ENCODE measurements at regions not wholly inside any gene's neighbourhood (a gene's known extent, or its start where the extent isn't known, plus 50 kb on each side); places are given as distances from the start of the nearest gene placed in this dataset.

DNA sequence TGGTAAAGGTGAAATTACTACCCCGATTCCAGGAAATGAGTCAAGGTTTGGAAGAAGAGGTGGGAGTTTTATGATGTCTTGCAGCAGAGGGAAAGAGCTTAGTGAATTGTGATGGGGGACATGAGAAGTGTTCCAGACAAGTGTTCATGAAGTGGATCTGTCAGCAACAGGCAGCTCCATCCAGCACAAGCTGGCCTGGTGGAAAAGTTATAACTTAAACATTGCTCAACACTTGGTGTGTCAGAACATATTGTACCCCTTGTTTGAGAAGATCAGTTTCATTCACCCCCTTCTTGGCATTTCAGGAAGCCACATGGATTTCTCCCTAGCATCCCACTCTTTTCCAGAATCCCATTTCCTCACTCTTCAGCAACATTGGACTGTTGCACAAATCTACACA lies 222.0 kb downstream of the B3GLCT start:
- no peaks in the 10 kb centered on the region for H3K36me3 ChIP-seq (ENCODE audit: control insufficient read depth in 2 of 2, insufficient read depth in 2 of 2, low read length in 1 of 2)
- no peaks in the 10 kb centered on the region for H3K4me1 ChIP-seq (ENCODE audit: control insufficient read depth in 2 of 2, insufficient read depth in 2 of 2, low read length in 2 of 2)
- no peak overlapping the region for H3K27ac ChIP-seq (ENCODE audit: low read depth in 1 of 2, low read length in 1 of 2)
- WGBS, result 89% methylated on average over 1 of the region's 1 CpG
- no peak overlapping the region for H3K4me3 ChIP-seq (ENCODE audit: low read length in 2 of 2)
- DNase-seq (ENCODE audit: low read depth in 6 of 9, low spot score in 9 of 9), result no peak
- H3K9me3 ChIP-seq (ENCODE audit: control insufficient read depth in 2 of 2, insufficient read depth in 1 of 2, low read length in 1 of 2), result no peaks in the 10 kb centered on the region
- H3K27me3 ChIP-seq (ENCODE audit: control insufficient read depth in 2 of 2, insufficient read depth in 1 of 2, low read length in 1 of 2), result no peaks in the 10 kb centered on the region

- H3K36me3 ChIP-seq (ENCODE audit: control insufficient read depth in 2 of 2, insufficient read depth in 2 of 2, low read length in 1 of 2), result no peaks in the 10 kb centered on the region
- no peaks in the 10 kb centered on the region for H3K9me3 ChIP-seq (ENCODE audit: control insufficient read depth in 2 of 2, insufficient read depth in 1 of 2, low read length in 1 of 2)
- 9% methylated on average over 6 of the region's 6 CpGs for WGBS
- H3K27me3 ChIP-seq (ENCODE audit: control insufficient read depth in 2 of 2, insufficient read depth in 1 of 2, low read length in 1 of 2), result no peaks in the 10 kb centered on the region
- no peak overlapping the region for H3K27ac ChIP-seq (ENCODE audit: low read depth in 1 of 2, low read length in 1 of 2)
- peak; percentile 17 to 63 (median 30) for DNase-seq (ENCODE audit: low read depth in 6 of 9, low spot score in 9 of 9)
- H3K4me1 ChIP-seq (ENCODE audit: control insufficient read depth in 2 of 2, insufficient read depth in 2 of 2, low read length in 2 of 2), result no peaks in the 10 kb centered on the region
- H3K4me3 ChIP-seq (ENCODE audit: low read length in 2 of 2), result no peak overlapping the region
Observed at GRCh38 chr13:31424130-31424729, 224.5 kb downstream of the B3GLCT start.

GRCh38 chr13:31426395-31426794 lies 226.6 kb downstream of the B3GLCT start:
- H3K27ac ChIP-seq (ENCODE audit: low read depth in 1 of 2, low read length in 1 of 2), result no peak overlapping the region
- no peaks in the 10 kb centered on the region for H3K4me1 ChIP-seq (ENCODE audit: control insufficient read depth in 2 of 2, insufficient read depth in 2 of 2, low read length in 2 of 2)

DNA sequence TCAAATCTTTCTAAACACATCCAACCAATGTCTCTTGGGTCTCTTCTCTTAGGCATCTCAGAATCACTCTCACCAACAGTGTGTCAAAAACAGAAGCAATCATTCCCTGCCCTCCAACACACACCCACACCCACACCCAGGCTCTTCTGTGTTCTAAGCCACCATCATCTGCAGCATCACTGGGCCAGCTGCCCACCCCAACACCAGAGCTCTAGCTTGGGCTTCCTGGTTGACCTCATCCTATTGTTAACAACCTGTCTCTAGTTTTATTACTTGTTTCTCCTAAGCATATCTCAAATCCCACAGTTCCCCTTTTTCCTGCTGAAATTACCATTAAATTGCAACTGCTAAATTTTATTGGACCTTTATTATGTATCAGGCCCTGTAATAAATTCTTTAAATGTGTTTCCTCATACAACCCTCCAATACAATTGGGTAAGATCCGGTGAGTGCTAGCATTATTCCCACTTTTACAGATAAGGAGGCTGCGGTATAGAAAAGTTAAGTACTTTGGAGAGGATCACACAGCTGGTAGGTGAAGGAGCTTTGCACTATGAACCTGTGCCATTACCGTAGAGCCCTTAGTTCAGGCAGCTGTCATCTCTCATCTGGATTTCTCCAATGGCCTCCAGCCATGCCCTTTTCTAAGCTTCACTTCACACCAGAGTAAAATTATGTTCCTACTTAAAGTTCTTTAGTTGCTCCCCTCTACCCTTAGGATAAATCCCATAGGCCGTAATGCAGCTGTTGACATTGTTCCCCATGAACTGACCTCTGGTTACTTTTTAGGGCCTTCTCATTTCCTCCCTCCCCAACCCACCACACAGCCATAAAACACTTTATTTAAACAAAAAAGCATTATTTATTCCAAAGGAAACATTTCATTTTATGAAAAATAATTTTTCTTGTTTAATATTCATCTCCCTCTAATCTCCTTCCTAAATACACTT lies 227.7 kb downstream of the B3GLCT start:
- 70% methylated on average over 4 of the region's 4 CpGs for WGBS

More at GRCh38 chr13:31426395-31426794, 226.6 kb downstream of the B3GLCT start:
- Histone ChIP-seq H3K36me3 (ENCODE audit: control insufficient read depth in 2 of 2, insufficient read depth in 2 of 2, low read length in 1 of 2) (no peaks in the 10 kb centered on the region), H3K9me3 (ENCODE audit: control insufficient read depth in 2 of 2, insufficient read depth in 1 of 2, low read length in 1 of 2) (no peaks in the 10 kb centered on the region), H3K27me3 (ENCODE audit: control insufficient read depth in 2 of 2, insufficient read depth in 1 of 2, low read length in 1 of 2) (no peaks in the 10 kb centered on the region), H3K4me3 (ENCODE audit: low read length in 2 of 2) (no peak overlapping the region)
- no peak for DNase-seq (ENCODE audit: low read depth in 6 of 9, low spot score in 9 of 9)

GRCh38 chr13:31431722-31432137 lies 232.0 kb downstream of the B3GLCT start:
- WGBS, result 40% methylated on average over 4 of the region's 4 CpGs
- Histone ChIP-seq H3K36me3 (ENCODE audit: control insufficient read depth in 2 of 2, insufficient read depth in 2 of 2, low read length in 1 of 2) (no peaks in the 10 kb centered on the region), H3K27me3 (ENCODE audit: control insufficient read depth in 2 of 2, insufficient read depth in 1 of 2, low read length in 1 of 2) (no peaks in the 10 kb centered on the region), H3K4me1 (ENCODE audit: control insufficient read depth in 2 of 2, insufficient read depth in 2 of 2, low read length in 2 of 2) (no peaks in the 10 kb centered on the region), H3K4me3 (ENCODE audit: low read length in 2 of 2) (no peak overlapping the region), H3K27ac (ENCODE audit: low read depth in 1 of 2, low read length in 1 of 2) (no peak overlapping the region), H3K9me3 (ENCODE audit: control insufficient read depth in 2 of 2, insufficient read depth in 1 of 2, low read length in 1 of 2) (no peaks in the 10 kb centered on the region)
- DNase-seq (ENCODE audit: low read depth in 6 of 9, low spot score in 9 of 9), result peak in 6 of 9 donors; percentile 19 to 41 (median 25)

More for the DNA sequence above, 227.7 kb downstream of the B3GLCT start:
- no peak overlapping the region for H3K4me3 ChIP-seq (ENCODE audit: low read length in 2 of 2)
- DNase-seq (ENCODE audit: low read depth in 6 of 9, low spot score in 9 of 9), result no peak
- H3K27me3 ChIP-seq (ENCODE audit: control insufficient read depth in 2 of 2, insufficient read depth in 1 of 2, low read length in 1 of 2), result no peaks in the 10 kb centered on the region
- no peak overlapping the region for H3K27ac ChIP-seq (ENCODE audit: low read depth in 1 of 2, low read length in 1 of 2)
- no peaks in the 10 kb centered on the region for H3K9me3 ChIP-seq (ENCODE audit: control insufficient read depth in 2 of 2, insufficient read depth in 1 of 2, low read length in 1 of 2)
- no peaks in the 10 kb centered on the region for H3K4me1 ChIP-seq (ENCODE audit: control insufficient read depth in 2 of 2, insufficient read depth in 2 of 2, low read length in 2 of 2)
- H3K36me3 ChIP-seq (ENCODE audit: control insufficient read depth in 2 of 2, insufficient read depth in 2 of 2, low read length in 1 of 2), result no peaks in the 10 kb centered on the region

- 83% methylated on average over 1 of the region's 1 CpG for WGBS
- DNase-seq (ENCODE audit: low read depth in 6 of 9, low spot score in 9 of 9), result no peak
- no peak overlapping the region for H3K4me3 ChIP-seq (ENCODE audit: low read length in 2 of 2)
Observed at GRCh38 chr13:31433207-31433606, 233.4 kb downstream of the B3GLCT start.

GRCh38 chr13:31433746-31434145 lies 234.0 kb downstream of the B3GLCT start:
- DNase-seq (ENCODE audit: low read depth in 6 of 9, low spot score in 9 of 9), result no peak
- H3K27me3 ChIP-seq (ENCODE audit: control insufficient read depth in 2 of 2, insufficient read depth in 1 of 2, low read length in 1 of 2), result no peaks in the 10 kb centered on the region
- no peaks in the 10 kb centered on the region for H3K36me3 ChIP-seq (ENCODE audit: control insufficient read depth in 2 of 2, insufficient read depth in 2 of 2, low read length in 1 of 2)
- no peaks in the 10 kb centered on the region for H3K9me3 ChIP-seq (ENCODE audit: control insufficient read depth in 2 of 2, insufficient read depth in 1 of 2, low read length in 1 of 2)
- H3K4me1 ChIP-seq (ENCODE audit: control insufficient read depth in 2 of 2, insufficient read depth in 2 of 2, low read length in 2 of 2), result no peaks in the 10 kb centered on the region
- no peak overlapping the region for H3K4me3 ChIP-seq (ENCODE audit: low read length in 2 of 2)
- no peak overlapping the region for H3K27ac ChIP-seq (ENCODE audit: low read depth in 1 of 2, low read length in 1 of 2)
- 93% methylated on average over 7 of the region's 7 CpGs for WGBS

More at GRCh38 chr13:31433207-31433606, 233.4 kb downstream of the B3GLCT start:
- no peaks in the 10 kb centered on the region for H3K9me3 ChIP-seq (ENCODE audit: control insufficient read depth in 2 of 2, insufficient read depth in 1 of 2, low read length in 1 of 2)
- no peaks in the 10 kb centered on the region for H3K36me3 ChIP-seq (ENCODE audit: control insufficient read depth in 2 of 2, insufficient read depth in 2 of 2, low read length in 1 of 2)
- H3K4me1 ChIP-seq (ENCODE audit: control insufficient read depth in 2 of 2, insufficient read depth in 2 of 2, low read length in 2 of 2), result no peaks in the 10 kb centered on the region
- H3K27me3 ChIP-seq (ENCODE audit: control insufficient read depth in 2 of 2, insufficient read depth in 1 of 2, low read length in 1 of 2), result no peaks in the 10 kb centered on the region
- no peak overlapping the region for H3K27ac ChIP-seq (ENCODE audit: low read depth in 1 of 2, low read length in 1 of 2)

DNA sequence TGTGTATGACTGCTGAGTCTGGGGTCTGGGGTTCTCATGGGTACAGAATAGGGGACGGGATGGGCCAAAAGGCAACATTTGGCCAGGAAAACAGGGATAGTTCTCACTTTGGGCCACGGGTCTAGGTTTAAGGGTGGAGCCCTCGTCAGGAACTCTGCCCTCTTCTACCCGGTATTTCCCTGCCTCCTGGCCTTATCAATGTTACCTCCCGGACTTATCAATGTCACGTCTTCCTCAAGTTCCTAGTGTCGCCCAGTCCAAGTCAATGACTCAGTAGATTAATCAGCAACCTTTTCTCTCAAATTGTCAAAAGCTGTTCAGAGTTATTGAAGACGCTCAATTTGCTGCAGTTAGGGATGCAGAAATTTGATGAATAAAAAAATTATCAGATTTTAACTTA lies 234.8 kb downstream of the B3GLCT start:
- Histone ChIP-seq H3K27me3 (ENCODE audit: control insufficient read depth in 2 of 2, insufficient read depth in 1 of 2, low read length in 1 of 2) (no peaks in the 10 kb centered on the region), H3K36me3 (ENCODE audit: control insufficient read depth in 2 of 2, insufficient read depth in 2 of 2, low read length in 1 of 2) (no peaks in the 10 kb centered on the region), H3K27ac (ENCODE audit: low read depth in 1 of 2, low read length in 1 of 2) (no peak overlapping the region), H3K9me3 (ENCODE audit: control insufficient read depth in 2 of 2, insufficient read depth in 1 of 2, low read length in 1 of 2) (no peaks in the 10 kb centered on the region), H3K4me3 (ENCODE audit: low read length in 2 of 2) (no peak overlapping the region), H3K4me1 (ENCODE audit: control insufficient read depth in 2 of 2, insufficient read depth in 2 of 2, low read length in 2 of 2) (no peaks in the 10 kb centered on the region)
- 95% methylated on average over 8 of the region's 8 CpGs for WGBS
- no peak for DNase-seq (ENCODE audit: low read depth in 6 of 9, low spot score in 9 of 9)

- 93% methylated on average over 4 of the region's 4 CpGs for WGBS
- Histone ChIP-seq H3K4me1 (ENCODE audit: control insufficient read depth in 2 of 2, insufficient read depth in 2 of 2, low read length in 2 of 2) (no peaks in the 10 kb centered on the region), H3K27me3 (ENCODE audit: control insufficient read depth in 2 of 2, insufficient read depth in 1 of 2, low read length in 1 of 2) (no peaks in the 10 kb centered on the region), H3K4me3 (ENCODE audit: low read length in 2 of 2) (no peak overlapping the region), H3K36me3 (ENCODE audit: control insufficient read depth in 2 of 2, insufficient read depth in 2 of 2, low read length in 1 of 2) (no peaks in the 10 kb centered on the region), H3K27ac (ENCODE audit: low read depth in 1 of 2, low read length in 1 of 2) (no peak overlapping the region), H3K9me3 (ENCODE audit: control insufficient read depth in 2 of 2, insufficient read depth in 1 of 2, low read length in 1 of 2) (no peaks in the 10 kb centered on the region)
- no peak for DNase-seq (ENCODE audit: low read depth in 6 of 9, low spot score in 9 of 9)
Observed at GRCh38 chr13:31435536-31435935, 235.8 kb downstream of the B3GLCT start.
